Endometrium (tissue), 2 donors: ENCODE measurements at regions not wholly inside any gene's neighbourhood (a gene's known extent, or its start where the extent isn't known, plus 50 kb on each side); places are given as distances from the start of the nearest gene placed in this dataset.

Source experiments
- FAIRE-seq: peaks from 2 replicates; lab custom pipeline; 2012; peaks lifted over from hg19 to GRCh38; lab: Jason Lieb, UNC
- donor health status: control.
- donor health status: control.

GRCh38 chr2:239762106-239762505, 263.0 kb downstream of the NDUFA10 start:
- FAIRE-seq: no peak

- no peak for FAIRE-seq
Measured at GRCh38 chr2:239760596-239760995, 264.5 kb downstream of the NDUFA10 start.

GRCh38 chr2:239758279-239758877, 266.8 kb downstream of the NDUFA10 start:
- no peak for FAIRE-seq

- FAIRE-seq: no peak
Measured at GRCh38 chr2:239756790-239757760, 268.1 kb downstream of the NDUFA10 start.

- FAIRE-seq: no peak
Measured at GRCh38 chr2:239756031-239756789, 268.9 kb downstream of the NDUFA10 start.

- no peak for FAIRE-seq
Measured at GRCh38 chr2:239753401-239753837, 271.7 kb downstream of the NDUFA10 start.

GRCh38 chr2:239752951-239753350, 272.2 kb downstream of the NDUFA10 start:
- no peak for FAIRE-seq

GRCh38 chr2:239751679-239752355, 273.3 kb downstream of the NDUFA10 start:
- no peak for FAIRE-seq

- FAIRE-seq: no peak
Measured at GRCh38 chr2:239750929-239751678, 274.0 kb downstream of the NDUFA10 start.

- FAIRE-seq: no peak
Measured at GRCh38 chr2:239750045-239750835, 274.9 kb downstream of the NDUFA10 start.

- no peak for FAIRE-seq
Measured at GRCh38 chr2:239749272-239749873, 275.8 kb downstream of the NDUFA10 start.

GRCh38 chr2:239748811-239749210, 276.3 kb downstream of the NDUFA10 start:
- no peak for FAIRE-seq

- FAIRE-seq: no peak
Measured at GRCh38 chr2:239747771-239748170, 277.4 kb downstream of the NDUFA10 start.

GRCh38 chr2:239747274-239747673, 277.9 kb downstream of the NDUFA10 start:
- FAIRE-seq: no peak

GRCh38 chr2:239746559-239747246, 278.4 kb downstream of the NDUFA10 start:
- no peak for FAIRE-seq

GRCh38 chr2:239745386-239746227, 279.5 kb downstream of the NDUFA10 start:
- FAIRE-seq: no peak

- no peak for FAIRE-seq
Measured at GRCh38 chr2:239744706-239745340, 280.3 kb downstream of the NDUFA10 start.

GRCh38 chr2:239743206-239743605, 281.9 kb downstream of the NDUFA10 start:
- no peak for FAIRE-seq
